ENCODE measurements at regions not wholly inside any gene's neighbourhood (a gene's known extent, or its start where the extent isn't known, plus 50 kb on each side); places are given as distances from the start of the nearest gene placed in this dataset.

- DNase-seq: no peak
These were observed 52.2 kb upstream of the SPACA1 start for GRCh38 chr6:87995461-87995860.

- no peak for DNase-seq
These were observed 54.3 kb upstream of the SPACA1 start for GRCh38 chr6:87993356-87993755.

- DNase-seq: no peak
These were observed 56.8 kb upstream of the SPACA1 start for GRCh38 chr6:87990871-87991270.

- no peak for DNase-seq
These were observed 65.5 kb upstream of the SPACA1 start for GRCh38 chr6:87982134-87982533.

GRCh38 chr6:87979737-87980136 lies 67.9 kb upstream of the SPACA1 start:
- DNase-seq: no peak

GRCh38 chr6:87976616-87977015 lies 71.0 kb upstream of the SPACA1 start:
- DNase-seq: no peak

GRCh38 chr6:87975561-87975960 lies 72.1 kb upstream of the SPACA1 start:
- no peak for DNase-seq

- no peak for DNase-seq
These were observed 75.4 kb upstream of the SPACA1 start for GRCh38 chr6:87972279-87972678.

- DNase-seq: no peak
These were observed 75.9 kb upstream of the SPACA1 start for GRCh38 chr6:87971605-87972262.

GRCh38 chr6:87968435-87969278 lies 79.0 kb upstream of the SPACA1 start:
- DNase-seq: peak; percentile 23

- DNase-seq: no peak
These were observed 81.8 kb upstream of the SPACA1 start for GRCh38 chr6:87965806-87966205.

- no peak for DNase-seq
These were observed 88.6 kb upstream of the SPACA1 start for GRCh38 chr6:87959083-87959482.

GRCh38 chr6:87951751-87952150 lies 95.9 kb upstream of the SPACA1 start:
- DNase-seq: no peak

- no peak for DNase-seq
These were observed 97.0 kb upstream of the SPACA1 start for GRCh38 chr6:87950614-87951013.

GRCh38 chr6:87949194-87949593 lies 98.4 kb upstream of the SPACA1 start:
- no peak for DNase-seq

GRCh38 chr6:87946669-87947068 lies 101.0 kb upstream of the SPACA1 start:
- DNase-seq: no peak

- no peak for DNase-seq
These were observed 101.7 kb upstream of the SPACA1 start for GRCh38 chr6:87945966-87946365.

- DNase-seq: no peak
These were observed 102.5 kb upstream of the SPACA1 start for GRCh38 chr6:87945181-87945580.

GRCh38 chr6:87944541-87944954 lies 103.1 kb upstream of the SPACA1 start:
- DNase-seq: no peak

GRCh38 chr6:87943191-87943590 lies 104.5 kb upstream of the SPACA1 start:
- DNase-seq: no peak

GRCh38 chr6:87941556-87942358 lies 105.9 kb upstream of the SPACA1 start:
- no peak for DNase-seq

- no peak for DNase-seq
These were observed 107.9 kb upstream of the SPACA1 start for GRCh38 chr6:87939776-87940175.

GRCh38 chr6:87938287-87938686 lies 109.4 kb upstream of the SPACA1 start:
- no peak for DNase-seq

- no peak for DNase-seq
These were observed 111.6 kb upstream of the SPACA1 start for GRCh38 chr6:87936065-87936464.
